ENCODE measurements at regions not wholly inside any gene's neighbourhood (a gene's known extent, or its start where the extent isn't known, plus 50 kb on each side); places are given as distances from the start of the nearest gene placed in this dataset.

- Histone ChIP-seq H3K4me3 (ENCODE audit: low read length in 2 of 2) (no peak overlapping the region), H3K4me1 (ENCODE audit: control insufficient read depth in 2 of 2, insufficient read depth in 2 of 2, low read length in 2 of 2) (peaks cover 7 to 16% of the 10 kb centered on the region in 2 donors), H3K27me3 (ENCODE audit: control insufficient read depth in 2 of 2, insufficient read depth in 2 of 2, low read length in 2 of 2) (no peaks in the 10 kb centered on the region), H3K36me3 (ENCODE audit: control insufficient read depth in 2 of 2, insufficient read depth in 2 of 2, low read length in 2 of 2) (no peaks in the 10 kb centered on the region), H3K9me3 (ENCODE audit: control insufficient read depth in 2 of 2, low read length in 2 of 2) (peaks cover 0 to 3% of the 10 kb centered on the region in 2 donors), H3K9ac (ENCODE audit: low read depth in 1 of 2, low read length in 2 of 2) (no peak overlapping the region), H3K27ac (ENCODE audit: low read depth in 2 of 2, low read length in 2 of 2) (peak overlapping the region in 1 of 2 donors; percentile 9)
Observed at GRCh38 chr2:43123028-43123427, 103.4 kb downstream of the ZFP36L2 start.

GRCh38 chr2:43121580-43122314 lies 104.7 kb downstream of the ZFP36L2 start:
- H3K36me3 ChIP-seq (ENCODE audit: control insufficient read depth in 2 of 2, insufficient read depth in 2 of 2, low read length in 2 of 2), result no peaks in the 10 kb centered on the region
- H3K27me3 ChIP-seq (ENCODE audit: control insufficient read depth in 2 of 2, insufficient read depth in 2 of 2, low read length in 2 of 2), result no peaks in the 10 kb centered on the region
- H3K4me1 ChIP-seq (ENCODE audit: control insufficient read depth in 2 of 2, insufficient read depth in 2 of 2, low read length in 2 of 2), result peaks cover 4 to 8% of the 10 kb centered on the region in 2 donors
- H3K9ac ChIP-seq (ENCODE audit: low read depth in 1 of 2, low read length in 2 of 2), result no peak overlapping the region
- H3K4me3 ChIP-seq (ENCODE audit: low read length in 2 of 2), result no peak overlapping the region
- peaks cover 0 to 3% of the 10 kb centered on the region in 2 donors for H3K9me3 ChIP-seq (ENCODE audit: control insufficient read depth in 2 of 2, low read length in 2 of 2)
- no peak overlapping the region for H3K27ac ChIP-seq (ENCODE audit: low read depth in 2 of 2, low read length in 2 of 2)

DNA sequence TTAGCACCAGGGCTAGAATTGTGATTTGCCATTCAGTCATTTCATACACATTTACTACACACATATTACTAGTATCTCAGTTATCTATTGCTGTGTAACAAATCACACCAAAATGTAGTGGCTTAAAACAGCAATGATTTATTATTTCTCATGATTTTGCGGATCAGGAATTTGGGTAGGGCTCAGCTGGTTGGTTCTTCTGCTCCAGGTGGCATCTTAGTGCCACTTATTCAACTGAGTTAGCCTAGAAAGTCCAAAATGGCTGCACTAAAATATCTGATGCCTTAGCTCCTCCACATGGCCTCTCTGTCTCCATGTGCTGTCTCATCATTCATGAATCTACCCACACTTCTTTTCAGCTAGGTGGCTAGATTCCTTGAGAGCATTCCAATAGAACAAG lies 107.1 kb downstream of the ZFP36L2 start:
- H3K27me3 ChIP-seq (ENCODE audit: control insufficient read depth in 2 of 2, insufficient read depth in 2 of 2, low read length in 2 of 2), result no peaks in the 10 kb centered on the region
- no peaks in the 10 kb centered on the region for H3K36me3 ChIP-seq (ENCODE audit: control insufficient read depth in 2 of 2, insufficient read depth in 2 of 2, low read length in 2 of 2)
- peaks cover 0 to 3% of the 10 kb centered on the region in 2 donors for H3K9me3 ChIP-seq (ENCODE audit: control insufficient read depth in 2 of 2, low read length in 2 of 2)
- no peak overlapping the region for H3K4me3 ChIP-seq (ENCODE audit: low read length in 2 of 2)
- H3K4me1 ChIP-seq (ENCODE audit: control insufficient read depth in 2 of 2, insufficient read depth in 2 of 2, low read length in 2 of 2), result peaks cover 3 to 4% of the 10 kb centered on the region in 2 donors
- no peak overlapping the region for H3K27ac ChIP-seq (ENCODE audit: low read depth in 2 of 2, low read length in 2 of 2)
- H3K9ac ChIP-seq (ENCODE audit: low read depth in 1 of 2, low read length in 2 of 2), result no peak overlapping the region

- no peak overlapping the region for H3K9ac ChIP-seq (ENCODE audit: low read depth in 1 of 2, low read length in 2 of 2)
- H3K4me3 ChIP-seq (ENCODE audit: low read length in 2 of 2), result no peak overlapping the region
- H3K9me3 ChIP-seq (ENCODE audit: control insufficient read depth in 2 of 2, low read length in 2 of 2), result peaks cover 0 to 3% of the 10 kb centered on the region in 2 donors
- H3K27me3 ChIP-seq (ENCODE audit: control insufficient read depth in 2 of 2, insufficient read depth in 2 of 2, low read length in 2 of 2), result no peaks in the 10 kb centered on the region
- H3K36me3 ChIP-seq (ENCODE audit: control insufficient read depth in 2 of 2, insufficient read depth in 2 of 2, low read length in 2 of 2), result no peaks in the 10 kb centered on the region
- peaks cover 0 to 11% of the 10 kb centered on the region in 2 donors for H3K4me1 ChIP-seq (ENCODE audit: control insufficient read depth in 2 of 2, insufficient read depth in 2 of 2, low read length in 2 of 2)
- H3K27ac ChIP-seq (ENCODE audit: low read depth in 2 of 2, low read length in 2 of 2), result peak overlapping the region in 1 of 2 donors; percentile 23
Observed at GRCh38 chr2:43117521-43118143, 108.8 kb downstream of the ZFP36L2 start.

DNA sequence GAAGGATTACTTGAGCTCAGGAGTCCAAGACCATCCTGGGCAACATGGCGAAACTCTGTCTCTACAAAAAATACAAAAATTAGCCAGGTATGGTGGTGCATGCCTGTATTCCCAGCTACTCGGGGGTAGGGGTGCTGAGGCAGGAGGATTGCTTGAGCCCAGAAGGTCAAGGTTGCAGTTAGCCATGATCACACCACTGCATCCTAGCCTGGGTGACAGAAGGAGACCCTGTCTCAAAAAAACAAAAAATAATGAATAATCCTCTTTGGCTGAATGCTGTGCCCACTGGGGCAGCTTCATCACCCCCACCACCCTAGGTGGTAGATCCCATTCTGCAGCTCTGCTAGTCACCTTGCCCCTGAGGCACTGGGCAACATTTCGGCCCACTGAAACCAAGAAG lies 109.4 kb downstream of the ZFP36L2 start:
- Histone ChIP-seq H3K27ac (ENCODE audit: low read depth in 2 of 2, low read length in 2 of 2) (peak overlapping the region in 1 of 2 donors; percentile 23), H3K9ac (ENCODE audit: low read depth in 1 of 2, low read length in 2 of 2) (no peak overlapping the region), H3K36me3 (ENCODE audit: control insufficient read depth in 2 of 2, insufficient read depth in 2 of 2, low read length in 2 of 2) (no peaks in the 10 kb centered on the region), H3K4me3 (ENCODE audit: low read length in 2 of 2) (no peak overlapping the region), H3K27me3 (ENCODE audit: control insufficient read depth in 2 of 2, insufficient read depth in 2 of 2, low read length in 2 of 2) (no peaks in the 10 kb centered on the region), H3K9me3 (ENCODE audit: control insufficient read depth in 2 of 2, low read length in 2 of 2) (peaks cover 0 to 3% of the 10 kb centered on the region in 2 donors), H3K4me1 (ENCODE audit: control insufficient read depth in 2 of 2, insufficient read depth in 2 of 2, low read length in 2 of 2) (peaks cover 0 to 11% of the 10 kb centered on the region in 2 donors)

GRCh38 chr2:43115881-43116280 lies 110.5 kb downstream of the ZFP36L2 start:
- Histone ChIP-seq H3K4me1 (ENCODE audit: control insufficient read depth in 2 of 2, insufficient read depth in 2 of 2, low read length in 2 of 2) (peaks cover 0 to 11% of the 10 kb centered on the region in 2 donors), H3K9ac (ENCODE audit: low read depth in 1 of 2, low read length in 2 of 2) (no peak overlapping the region), H3K4me3 (ENCODE audit: low read length in 2 of 2) (no peak overlapping the region), H3K27me3 (ENCODE audit: control insufficient read depth in 2 of 2, insufficient read depth in 2 of 2, low read length in 2 of 2) (no peaks in the 10 kb centered on the region), H3K9me3 (ENCODE audit: control insufficient read depth in 2 of 2, low read length in 2 of 2) (peaks cover 0 to 3% of the 10 kb centered on the region in 2 donors), H3K36me3 (ENCODE audit: control insufficient read depth in 2 of 2, insufficient read depth in 2 of 2, low read length in 2 of 2) (no peaks in the 10 kb centered on the region), H3K27ac (ENCODE audit: low read depth in 2 of 2, low read length in 2 of 2) (no peak overlapping the region)

DNA sequence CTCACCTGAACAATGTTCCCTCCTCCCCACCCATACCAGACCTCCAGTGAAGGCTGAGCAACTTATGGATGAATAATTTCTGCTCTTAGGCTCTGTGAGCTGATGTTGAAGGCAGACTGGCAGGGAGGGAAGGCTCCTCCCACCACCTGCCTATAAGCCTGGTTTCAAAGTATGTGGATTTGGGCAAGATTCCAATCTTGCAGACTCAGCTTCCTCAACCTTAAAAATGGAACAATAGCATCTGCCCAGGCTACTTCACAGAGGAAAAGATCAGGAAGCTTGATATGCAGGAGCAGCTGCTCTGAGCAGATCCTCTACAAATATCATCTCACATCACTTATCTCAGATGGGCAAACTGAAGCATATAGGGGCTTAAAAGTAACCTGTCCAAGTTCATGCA lies 112.2 kb downstream of the ZFP36L2 start:
- H3K27me3 ChIP-seq (ENCODE audit: control insufficient read depth in 2 of 2, insufficient read depth in 2 of 2, low read length in 2 of 2), result no peaks in the 10 kb centered on the region
- H3K27ac ChIP-seq (ENCODE audit: low read depth in 2 of 2, low read length in 2 of 2), result no peak overlapping the region
- peaks cover 0 to 3% of the 10 kb centered on the region in 2 donors for H3K9me3 ChIP-seq (ENCODE audit: control insufficient read depth in 2 of 2, low read length in 2 of 2)
- no peaks in the 10 kb centered on the region for H3K36me3 ChIP-seq (ENCODE audit: control insufficient read depth in 2 of 2, insufficient read depth in 2 of 2, low read length in 2 of 2)
- no peak overlapping the region for H3K4me3 ChIP-seq (ENCODE audit: low read length in 2 of 2)
- H3K4me1 ChIP-seq (ENCODE audit: control insufficient read depth in 2 of 2, insufficient read depth in 2 of 2, low read length in 2 of 2), result peaks cover 4 to 11% of the 10 kb centered on the region in 2 donors
- no peak overlapping the region for H3K9ac ChIP-seq (ENCODE audit: low read depth in 1 of 2, low read length in 2 of 2)

DNA sequence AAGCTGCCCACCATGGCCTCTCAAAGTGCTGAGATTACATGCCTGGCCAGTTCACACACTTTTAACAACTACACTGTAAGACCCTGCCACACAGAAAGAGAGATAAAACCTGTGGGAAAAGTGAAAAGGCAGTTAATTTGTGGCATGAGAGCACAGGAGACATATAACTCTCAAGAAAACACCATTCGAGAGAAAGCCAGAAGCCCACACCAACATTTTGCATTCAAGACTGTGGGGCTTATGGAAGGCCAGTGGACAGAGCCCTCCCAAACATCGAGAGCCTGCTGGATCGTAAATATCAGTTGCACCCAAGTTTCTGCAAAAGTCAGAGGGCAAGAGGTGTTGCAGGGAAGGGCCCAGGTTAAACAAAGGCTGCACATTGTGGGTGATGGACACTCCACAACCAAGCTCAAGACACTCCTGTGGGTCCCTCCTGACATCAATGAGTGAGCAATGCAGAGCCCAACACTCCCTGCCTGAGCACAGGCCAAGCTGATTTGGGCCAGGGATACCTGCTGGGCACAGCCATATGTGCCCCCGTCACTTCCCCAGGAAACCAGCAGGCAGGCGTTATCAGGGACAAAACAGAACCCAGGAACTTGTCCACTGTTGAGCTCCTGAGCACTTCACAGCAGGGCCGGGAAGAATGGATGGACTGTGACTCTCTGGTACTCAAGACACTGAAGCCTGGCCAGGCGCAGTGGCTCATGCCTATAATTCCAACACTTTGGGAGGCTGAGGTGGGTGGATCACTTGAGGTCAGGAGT lies 114.4 kb downstream of the ZFP36L2 start:
- H3K4me3 ChIP-seq (ENCODE audit: low read length in 2 of 2), result no peak overlapping the region
- H3K9me3 ChIP-seq (ENCODE audit: control insufficient read depth in 2 of 2, low read length in 2 of 2), result no peaks in the 10 kb centered on the region
- no peak overlapping the region for H3K27ac ChIP-seq (ENCODE audit: low read depth in 2 of 2, low read length in 2 of 2)
- H3K27me3 ChIP-seq (ENCODE audit: control insufficient read depth in 2 of 2, insufficient read depth in 2 of 2, low read length in 2 of 2), result no peaks in the 10 kb centered on the region
- H3K4me1 ChIP-seq (ENCODE audit: control insufficient read depth in 2 of 2, insufficient read depth in 2 of 2, low read length in 2 of 2), result peaks cover 11 to 12% of the 10 kb centered on the region in 2 donors
- H3K9ac ChIP-seq (ENCODE audit: low read depth in 1 of 2, low read length in 2 of 2), result no peak overlapping the region
- H3K36me3 ChIP-seq (ENCODE audit: control insufficient read depth in 2 of 2, insufficient read depth in 2 of 2, low read length in 2 of 2), result no peaks in the 10 kb centered on the region

DNA sequence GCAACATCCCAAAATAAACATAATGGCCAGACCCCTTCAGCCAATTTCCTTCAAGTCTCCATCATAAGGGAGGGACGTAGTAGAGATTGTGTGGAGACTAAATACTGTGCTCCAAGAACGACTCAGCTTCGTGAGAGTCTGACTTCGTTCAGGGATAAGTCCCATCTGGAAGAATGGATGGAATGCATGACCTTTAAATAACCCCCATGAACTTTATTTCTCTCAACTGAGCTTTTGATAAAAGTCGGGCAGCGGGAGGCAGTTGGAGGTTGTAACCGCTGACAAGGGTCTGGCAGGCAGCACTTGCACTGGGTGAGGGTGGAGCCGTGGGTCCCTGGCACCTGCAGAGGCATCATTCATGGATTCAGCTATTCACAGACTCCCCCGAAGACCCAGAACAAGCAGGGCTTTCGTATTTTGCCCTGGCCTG lies 115.9 kb downstream of the ZFP36L2 start:
- Histone ChIP-seq H3K4me3 (ENCODE audit: low read length in 2 of 2) (no peak overlapping the region), H3K4me1 (ENCODE audit: control insufficient read depth in 2 of 2, insufficient read depth in 2 of 2, low read length in 2 of 2) (peaks cover 24 to 25% of the 10 kb centered on the region in 2 donors), H3K36me3 (ENCODE audit: control insufficient read depth in 2 of 2, insufficient read depth in 2 of 2, low read length in 2 of 2) (no peaks in the 10 kb centered on the region), H3K27me3 (ENCODE audit: control insufficient read depth in 2 of 2, insufficient read depth in 2 of 2, low read length in 2 of 2) (no peaks in the 10 kb centered on the region), H3K27ac (ENCODE audit: low read depth in 2 of 2, low read length in 2 of 2) (peak overlapping the region; percentile 58 to 60), H3K9ac (ENCODE audit: low read depth in 1 of 2, low read length in 2 of 2) (no peak overlapping the region), H3K9me3 (ENCODE audit: control insufficient read depth in 2 of 2, low read length in 2 of 2) (no peaks in the 10 kb centered on the region)

GRCh38 chr2:43109261-43109743 lies 117.1 kb downstream of the ZFP36L2 start:
- Histone ChIP-seq H3K9me3 (ENCODE audit: control insufficient read depth in 2 of 2, low read length in 2 of 2) (no peaks in the 10 kb centered on the region), H3K9ac (ENCODE audit: low read depth in 1 of 2, low read length in 2 of 2) (no peak overlapping the region), H3K4me3 (ENCODE audit: low read length in 2 of 2) (no peak overlapping the region), H3K27ac (ENCODE audit: low read depth in 2 of 2, low read length in 2 of 2) (peak overlapping the region; percentile 51 to 58), H3K36me3 (ENCODE audit: control insufficient read depth in 2 of 2, insufficient read depth in 2 of 2, low read length in 2 of 2) (no peaks in the 10 kb centered on the region), H3K4me1 (ENCODE audit: control insufficient read depth in 2 of 2, insufficient read depth in 2 of 2, low read length in 2 of 2) (peaks cover 25 to 27% of the 10 kb centered on the region in 2 donors), H3K27me3 (ENCODE audit: control insufficient read depth in 2 of 2, insufficient read depth in 2 of 2, low read length in 2 of 2) (no peaks in the 10 kb centered on the region)

Data from mucosa of rectum (tissue), 2 donors.